ENCODE measurements at regions not wholly inside any gene's neighbourhood (a gene's known extent, or its start where the extent isn't known, plus 50 kb on each side); places are given as distances from the start of the nearest gene placed in this dataset.
"Not testable (repeated sequence)": the region's sequence is repeated elsewhere in the genome, so short reads cannot be mapped to it uniquely, and the experiment has no call there.

- no peak for DNase-seq
Observed at GRCh38 chr5:152622628-152623027, 217.5 kb upstream of the NMUR2 start.

GRCh38 chr5:152623951-152624350, 218.9 kb upstream of the NMUR2 start:
- no peak for DNase-seq

GRCh38 chr5:152625696-152626095, 220.6 kb upstream of the NMUR2 start:
- DNase-seq: no peak

GRCh38 chr5:152631221-152631620, 226.1 kb upstream of the NMUR2 start:
- DNase-seq: no peak

GRCh38 chr5:152632360-152632759, 227.3 kb upstream of the NMUR2 start:
- no peak for DNase-seq

- DNase-seq: no peak
Observed at GRCh38 chr5:152634586-152634985, 229.5 kb upstream of the NMUR2 start.

- DNase-seq: no peak
Observed at GRCh38 chr5:152638996-152639552, 234.0 kb upstream of the NMUR2 start.

GRCh38 chr5:152641970-152642805, 237.1 kb upstream of the NMUR2 start:
- no peak for DNase-seq

GRCh38 chr5:152642880-152643279, 237.8 kb upstream of the NMUR2 start:
- no peak for DNase-seq

- DNase-seq: no peak
Observed at GRCh38 chr5:152644029-152644728, 239.1 kb upstream of the NMUR2 start.

- DNase-seq: no peak
Observed at GRCh38 chr5:152649609-152650008, 244.5 kb upstream of the NMUR2 start.

GRCh38 chr5:152650413-152650812, 245.3 kb upstream of the NMUR2 start:
- no peak for DNase-seq

- not testable (repeated sequence) for DNase-seq
Observed at GRCh38 chr5:152659470-152659869, 254.4 kb upstream of the NMUR2 start.

- no peak for DNase-seq
Observed at GRCh38 chr5:152673601-152674000, 268.5 kb upstream of the NMUR2 start.

GRCh38 chr5:152674403-152674802, 269.3 kb upstream of the NMUR2 start:
- no peak for DNase-seq

- no peak for DNase-seq
Observed at GRCh38 chr5:152676196-152676595, 271.1 kb upstream of the NMUR2 start.

GRCh38 chr5:152683205-152683604, 278.1 kb upstream of the NMUR2 start:
- no peak for DNase-seq

- no peak for DNase-seq
Observed at GRCh38 chr5:152686931-152687330, 281.9 kb upstream of the NMUR2 start.

- no peak for DNase-seq
Observed at GRCh38 chr5:152688561-152689249, 283.6 kb upstream of the NMUR2 start.

GRCh38 chr5:152689250-152689711, 284.2 kb upstream of the NMUR2 start:
- DNase-seq: no peak

- no peak for DNase-seq
Observed at GRCh38 chr5:152694231-152694630, 289.2 kb upstream of the NMUR2 start.

- DNase-seq: no peak
Observed at GRCh38 chr5:152701305-152701949, 296.3 kb upstream of the NMUR2 start.

GRCh38 chr5:152704286-152704685, 299.2 kb upstream of the NMUR2 start:
- DNase-seq: no peak

Data from activated CD4-positive, alpha-beta T cell treated with anti-CD3 and anti-CD28 coated beads, Interleukin-10, Interleukin-2, amounts not matched to agents 100 ng/mL and 50 ng/mL, durations not matched to agents 16 hours and 8 hours (primary cell).